Central memory CD8-positive, alpha-beta T cell (primary cell): ENCODE measurements at regions not wholly inside any gene's neighbourhood (a gene's known extent, or its start where the extent isn't known, plus 50 kb on each side); places are given as distances from the start of the nearest gene placed in this dataset.

Experiments
- ATAC-seq: fragments of 150-1000 bp; cut with Tn5 transposase; replicated peaks from 2 replicates; pipeline ENCODE4 v1.10.0; 2022; ENCODE audit warnings: mild to moderate bottlenecking, moderate FRiP score, moderate number of reproducible peaks; ENCODE audit not compliant: poor library complexity, severe bottlenecking; ENCODE audit errors: extremely low read depth
- DNase-seq, 2 donors: peaks; one replicate each; pipeline ENCODE4 v3.0.0; 2021; ENCODE audit warnings: low spot score in 2 of 2
- H3K27ac Mint-ChIP-seq: one replicate; pipeline ENCODE4 v1.8.0; 2022; ENCODE audit warnings: low read depth, mild to moderate bottlenecking, moderate library complexity, mixed read lengths
- H3K27me3 Mint-ChIP-seq: one replicate; pipeline ENCODE4 v1.8.0; 2022; ENCODE audit warnings: mixed read lengths
- H3K36me3 Mint-ChIP-seq: one replicate; pipeline ENCODE4 v1.8.0; 2022; ENCODE audit warnings: mild to moderate bottlenecking, moderate library complexity, mixed read lengths; ENCODE audit not compliant: insufficient read depth
- H3K4me1 Mint-ChIP-seq: one replicate; pipeline ENCODE4 v1.8.0; 2022; ENCODE audit warnings: mixed read lengths
- H3K4me3 Mint-ChIP-seq: one replicate; pipeline ENCODE4 v1.8.0; 2022; ENCODE audit warnings: mild to moderate bottlenecking, moderate library complexity, mixed read lengths
- H3K9me3 Mint-ChIP-seq: one replicate; pipeline ENCODE4 v1.8.0; 2022; ENCODE audit warnings: mixed read lengths

DNA sequence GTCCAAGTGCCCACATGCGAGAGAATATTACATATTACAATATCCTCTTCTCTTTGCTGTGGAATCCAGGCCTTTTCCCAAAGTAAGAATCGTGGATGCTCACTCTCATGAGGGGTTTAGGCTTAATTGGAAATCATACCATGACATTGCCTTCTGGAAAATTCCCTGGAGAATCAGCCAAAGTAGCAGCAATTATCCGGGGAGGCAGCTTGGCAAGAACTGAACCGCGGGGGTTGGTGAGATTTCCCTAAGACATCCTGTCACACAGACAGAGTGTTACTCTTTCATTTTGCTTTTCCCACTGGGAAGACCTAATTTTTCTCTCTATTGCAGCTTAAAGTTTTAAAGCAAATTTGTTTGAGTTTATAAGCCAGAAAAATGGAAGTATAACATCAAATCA, 463.6 kb upstream of the DPP6 start:
- Mint-ChIP-seq H3K36me3 (no peaks in the 10 kb centered on the region), H3K27me3 (no peaks in the 10 kb centered on the region), H3K4me1 (no peaks in the 10 kb centered on the region), H3K27ac (no peak overlapping the region), H3K4me3 (no peak overlapping the region), H3K9me3 (peaks cover 12% of the 10 kb centered on the region)
- no peak for ATAC-seq
- no peak for DNase-seq

GRCh38 chr7:153590136-153590535, 462.1 kb upstream of the DPP6 start:
- Mint-ChIP-seq H3K27ac (no peak overlapping the region), H3K9me3 (peaks cover 9% of the 10 kb centered on the region), H3K4me1 (no peaks in the 10 kb centered on the region), H3K36me3 (no peaks in the 10 kb centered on the region), H3K4me3 (no peak overlapping the region), H3K27me3 (no peaks in the 10 kb centered on the region)
- no peak for ATAC-seq
- no peak for DNase-seq

- no peaks in the 10 kb centered on the region for H3K4me1 Mint-ChIP-seq
- ATAC-seq, result no peak
- no peaks in the 10 kb centered on the region for H3K36me3 Mint-ChIP-seq
- H3K27me3 Mint-ChIP-seq, result no peaks in the 10 kb centered on the region
- DNase-seq, result no peak
- H3K9me3 Mint-ChIP-seq, result peaks cover 12% of the 10 kb centered on the region
- H3K27ac Mint-ChIP-seq, result no peak overlapping the region
- no peak overlapping the region for H3K4me3 Mint-ChIP-seq
These were observed 461.6 kb upstream of the DPP6 start for GRCh38 chr7:153590571-153590970.

GRCh38 chr7:153607354-153607753, 444.8 kb upstream of the DPP6 start:
- Mint-ChIP-seq H3K4me1 (no peaks in the 10 kb centered on the region), H3K4me3 (no peak overlapping the region), H3K27ac (no peak overlapping the region), H3K27me3 (no peaks in the 10 kb centered on the region), H3K9me3 (peaks cover 27% of the 10 kb centered on the region), H3K36me3 (no peaks in the 10 kb centered on the region)
- no peak for DNase-seq
- ATAC-seq, result no peak

- Mint-ChIP-seq H3K27me3 (no peaks in the 10 kb centered on the region), H3K27ac (no peak overlapping the region), H3K4me3 (no peak overlapping the region), H3K4me1 (no peaks in the 10 kb centered on the region), H3K36me3 (no peaks in the 10 kb centered on the region), H3K9me3 (no peaks in the 10 kb centered on the region)
- DNase-seq, result no peak
- no peak for ATAC-seq
These were observed 435.4 kb upstream of the DPP6 start for GRCh38 chr7:153616711-153617325.

- H3K4me1 Mint-ChIP-seq, result no peaks in the 10 kb centered on the region
- no peaks in the 10 kb centered on the region for H3K27me3 Mint-ChIP-seq
- H3K9me3 Mint-ChIP-seq, result peaks cover 11% of the 10 kb centered on the region
- no peak overlapping the region for H3K27ac Mint-ChIP-seq
- ATAC-seq (no peak), DNase-seq (no peak)
- H3K36me3 Mint-ChIP-seq, result no peaks in the 10 kb centered on the region
- no peak overlapping the region for H3K4me3 Mint-ChIP-seq
These were observed 424.9 kb upstream of the DPP6 start for GRCh38 chr7:153627323-153627722.

- no peaks in the 10 kb centered on the region for H3K4me1 Mint-ChIP-seq
These were observed 423.8 kb upstream of the DPP6 start for GRCh38 chr7:153628406-153628805.

DNA sequence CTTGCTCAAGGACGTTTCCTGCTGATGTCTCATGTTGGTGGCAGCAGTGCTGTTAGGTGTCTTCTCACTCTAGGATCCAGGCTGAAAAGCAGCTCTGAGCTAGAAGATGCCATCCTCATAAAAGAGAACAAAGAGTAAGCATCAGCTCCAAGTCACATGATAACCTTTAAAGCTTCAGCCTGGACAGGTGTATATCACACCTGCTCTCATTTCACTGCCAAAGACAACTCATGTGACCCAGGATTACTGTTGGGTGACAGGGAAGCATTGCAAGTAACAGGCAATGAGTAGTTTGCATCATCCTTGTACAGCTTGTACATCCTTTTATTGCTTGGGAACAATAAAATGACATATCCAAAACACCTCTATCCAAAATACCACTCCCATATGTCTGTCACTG, 423.4 kb upstream of the DPP6 start:
- Mint-ChIP-seq H3K36me3 (no peaks in the 10 kb centered on the region), H3K4me3 (no peak overlapping the region), H3K9me3 (peaks cover 6% of the 10 kb centered on the region), H3K4me1 (no peaks in the 10 kb centered on the region), H3K27ac (no peak overlapping the region), H3K27me3 (no peaks in the 10 kb centered on the region)
- no peak for ATAC-seq
- DNase-seq, result no peak

More at GRCh38 chr7:153628406-153628805, 423.8 kb upstream of the DPP6 start:
- Mint-ChIP-seq H3K9me3 (peaks cover 6% of the 10 kb centered on the region), H3K27me3 (no peaks in the 10 kb centered on the region), H3K4me3 (no peak overlapping the region), H3K36me3 (no peaks in the 10 kb centered on the region), H3K27ac (no peak overlapping the region)
- no peak for DNase-seq
- ATAC-seq, result no peak

GRCh38 chr7:153638821-153639435, 413.3 kb upstream of the DPP6 start:
- DNase-seq (no peak), ATAC-seq (no peak)
- no peak overlapping the region for H3K4me3 Mint-ChIP-seq
- no peak overlapping the region for H3K27ac Mint-ChIP-seq
- no peaks in the 10 kb centered on the region for H3K36me3 Mint-ChIP-seq
- H3K4me1 Mint-ChIP-seq, result no peaks in the 10 kb centered on the region
- H3K27me3 Mint-ChIP-seq, result no peaks in the 10 kb centered on the region
- peaks cover 28% of the 10 kb centered on the region for H3K9me3 Mint-ChIP-seq

DNA sequence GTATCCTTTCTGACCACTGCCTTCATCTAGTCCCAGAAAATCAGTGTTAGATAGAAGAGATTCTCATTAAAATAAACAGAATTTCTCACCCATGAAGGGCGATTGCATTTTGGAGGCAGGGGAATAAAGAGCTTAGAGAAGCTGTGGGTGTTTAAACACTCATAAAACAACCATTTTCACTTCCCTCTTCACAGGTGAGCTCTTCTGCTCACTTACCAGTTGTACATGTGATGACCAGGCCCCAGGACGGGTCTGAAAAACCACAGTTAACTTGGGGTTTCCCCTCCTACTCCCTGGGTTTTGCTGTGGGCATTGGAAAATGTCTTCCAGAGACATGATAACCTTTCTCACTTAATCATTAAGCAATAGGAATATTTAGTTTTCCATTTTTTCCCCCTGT, 411.6 kb upstream of the DPP6 start:
- Mint-ChIP-seq H3K27ac (no peak overlapping the region), H3K36me3 (no peaks in the 10 kb centered on the region), H3K27me3 (no peaks in the 10 kb centered on the region), H3K4me1 (no peaks in the 10 kb centered on the region), H3K9me3 (peaks cover 24% of the 10 kb centered on the region), H3K4me3 (no peak overlapping the region)
- DNase-seq (no peak), ATAC-seq (no peak)

- H3K36me3 Mint-ChIP-seq, result no peaks in the 10 kb centered on the region
- ATAC-seq (no peak), DNase-seq (no peak)
- H3K9me3 Mint-ChIP-seq, result peaks cover 22% of the 10 kb centered on the region
- no peaks in the 10 kb centered on the region for H3K27me3 Mint-ChIP-seq
- H3K27ac Mint-ChIP-seq, result no peak overlapping the region
- H3K4me3 Mint-ChIP-seq, result no peak overlapping the region
- no peaks in the 10 kb centered on the region for H3K4me1 Mint-ChIP-seq
These were observed 411.0 kb upstream of the DPP6 start for GRCh38 chr7:153641199-153641598.

DNA sequence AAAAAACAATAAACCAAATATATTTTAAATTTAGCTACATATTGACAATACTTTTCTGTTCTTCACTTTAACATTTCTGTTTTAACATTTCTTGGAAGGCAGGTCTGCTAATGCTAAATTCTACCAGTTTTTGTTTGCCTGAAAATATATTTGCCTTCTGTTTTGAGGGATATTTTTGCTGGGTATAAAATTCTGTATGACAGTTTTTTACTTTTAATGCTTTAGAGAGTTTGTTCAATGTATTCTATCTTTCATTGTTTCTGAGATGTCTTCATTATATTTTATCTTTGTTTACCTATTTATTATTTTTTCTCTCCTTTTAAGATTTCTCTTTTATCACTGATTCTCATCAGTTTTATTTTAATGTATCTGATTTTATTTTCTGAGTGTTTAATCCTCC, 409.2 kb upstream of the DPP6 start:
- ATAC-seq (no peak), DNase-seq (no peak)
- no peaks in the 10 kb centered on the region for H3K36me3 Mint-ChIP-seq
- no peaks in the 10 kb centered on the region for H3K27me3 Mint-ChIP-seq
- H3K4me1 Mint-ChIP-seq, result no peaks in the 10 kb centered on the region
- no peak overlapping the region for H3K4me3 Mint-ChIP-seq
- peaks cover 16% of the 10 kb centered on the region for H3K9me3 Mint-ChIP-seq
- no peak overlapping the region for H3K27ac Mint-ChIP-seq

DNA sequence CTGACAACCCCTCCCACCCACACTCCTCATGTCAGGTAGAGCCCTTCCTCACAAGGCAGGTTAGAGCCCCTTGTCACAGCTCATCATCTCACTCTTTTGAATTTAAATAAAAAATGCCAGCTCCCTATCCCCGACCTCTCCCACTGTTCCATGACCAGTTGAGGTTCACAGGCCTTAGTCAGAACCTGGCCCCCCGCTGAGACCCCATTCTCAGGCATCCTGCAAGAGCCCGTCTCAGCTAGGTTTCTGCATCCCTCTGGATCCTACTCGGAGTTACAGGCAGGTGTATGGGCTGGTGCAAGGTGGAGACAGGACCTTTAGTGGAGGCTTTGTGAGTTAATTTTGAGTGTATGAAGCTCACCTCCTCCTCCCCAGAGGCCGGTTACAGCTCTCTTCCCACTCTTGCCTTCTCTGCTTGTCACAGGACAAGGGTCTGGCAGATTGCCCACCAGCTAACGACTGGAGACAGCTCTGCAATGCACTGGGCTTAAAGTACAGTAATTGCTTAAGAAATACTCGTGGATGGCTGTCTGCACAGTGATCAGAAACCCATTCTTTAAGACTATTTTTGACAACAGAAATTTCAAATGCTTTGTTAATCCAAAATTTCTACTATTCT, 394.9 kb upstream of the DPP6 start:
- ATAC-seq, result no peak
- H3K36me3 Mint-ChIP-seq, result no peaks in the 10 kb centered on the region
- DNase-seq, result no peak
- H3K9me3 Mint-ChIP-seq, result no peaks in the 10 kb centered on the region
- no peaks in the 10 kb centered on the region for H3K4me1 Mint-ChIP-seq
- H3K27me3 Mint-ChIP-seq, result no peaks in the 10 kb centered on the region
- no peak overlapping the region for H3K4me3 Mint-ChIP-seq
- no peak overlapping the region for H3K27ac Mint-ChIP-seq
